Spleen (tissue), 7 donors: ENCODE measurements at regions not wholly inside any gene's neighbourhood (a gene's known extent, or its start where the extent isn't known, plus 50 kb on each side); places are given as distances from the start of the nearest gene placed in this dataset.

Source experiments
- CTCF ChIP-seq, 11 experiments: fragments of 200-600 bp in 7 of 11; fragments of 450-650 bp in 4 of 11; sonication (generic) in 4 of 11; IDR thresholded peaks in 8 of 11; conservative IDR thresholded peaks in 3 of 11; 1 replicate in 7 of 11; 2 replicates in 4 of 11; pipeline versions ENCODE4 v1.4.0 to v1.8.0; 2016 to 2021; ENCODE audit warnings: antibody characterized with exemption in 11 of 11, inconsistent platforms in 4 of 11, mild to moderate bottlenecking in 1 of 11
- POLR2A ChIP-seq, 3 donors: fragments of 450-650 bp; IDR thresholded peaks; one replicate each; pipeline ENCODE4 v1.5.1; 2017; ENCODE audit warnings: antibody characterized with exemption in 3 of 3, mild to moderate bottlenecking in 1 of 3
- POLR2AphosphoS5 ChIP-seq, 3 donors: sonication (generic); formaldehyde crosslinking; IDR thresholded peaks; one replicate each; pipeline ENCODE4 v1.5.1; 2017; ENCODE audit warnings: antibody characterized with exemption in 3 of 3
- donor health status: DM: no; HTN: no; CAD: no; lungs with moderate emphysema.
- donor health status: DM: no; HTN: no; CAD: no.
- donor health status: DM: no; HTN: no; CAD: no.

- TF ChIP-seq POLR2AphosphoS5 (IDR thresholded peaks at IDR 0.05) (no peak), CTCF (IDR thresholded peaks at IDR 0.05 in 8 of 11, conservative IDR thresholded peaks at IDR 0.05 in 3 of 11) (no peak), POLR2A (IDR thresholded peaks at IDR 0.05) (no peak)
Observed at GRCh38 chr17:6928193-6928592, 67.7 kb upstream of the ALOX12 start.
